ENCODE measurements at regions not wholly inside any gene's neighbourhood (a gene's known extent, or its start where the extent isn't known, plus 50 kb on each side); places are given as distances from the start of the nearest gene placed in this dataset.
"Not testable (repeated sequence)": the region's sequence is repeated elsewhere in the genome, so short reads cannot be mapped to it uniquely, and the experiment has no call there.

DNA sequence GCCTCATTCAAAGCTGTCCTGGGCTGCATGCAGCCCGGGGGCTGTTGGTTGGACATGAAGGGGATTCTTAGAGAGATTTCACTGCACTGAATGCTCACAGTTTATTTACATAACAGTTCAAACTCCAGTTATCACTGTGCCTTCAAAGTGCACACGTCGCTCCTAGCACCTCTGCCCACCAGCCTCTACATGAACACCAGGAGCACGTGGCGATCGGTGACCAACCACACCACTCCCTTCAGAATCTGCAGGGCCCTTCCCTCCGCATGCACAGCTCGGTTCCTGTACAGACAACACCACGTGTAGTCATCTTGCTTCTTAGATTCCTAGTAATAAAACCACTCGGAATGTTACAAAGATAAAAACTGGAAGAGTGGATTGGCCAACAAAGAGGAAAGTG, 72.9 kb upstream of the GOLGA6L6 start:
- TF ChIP-seq, protein P1, sequence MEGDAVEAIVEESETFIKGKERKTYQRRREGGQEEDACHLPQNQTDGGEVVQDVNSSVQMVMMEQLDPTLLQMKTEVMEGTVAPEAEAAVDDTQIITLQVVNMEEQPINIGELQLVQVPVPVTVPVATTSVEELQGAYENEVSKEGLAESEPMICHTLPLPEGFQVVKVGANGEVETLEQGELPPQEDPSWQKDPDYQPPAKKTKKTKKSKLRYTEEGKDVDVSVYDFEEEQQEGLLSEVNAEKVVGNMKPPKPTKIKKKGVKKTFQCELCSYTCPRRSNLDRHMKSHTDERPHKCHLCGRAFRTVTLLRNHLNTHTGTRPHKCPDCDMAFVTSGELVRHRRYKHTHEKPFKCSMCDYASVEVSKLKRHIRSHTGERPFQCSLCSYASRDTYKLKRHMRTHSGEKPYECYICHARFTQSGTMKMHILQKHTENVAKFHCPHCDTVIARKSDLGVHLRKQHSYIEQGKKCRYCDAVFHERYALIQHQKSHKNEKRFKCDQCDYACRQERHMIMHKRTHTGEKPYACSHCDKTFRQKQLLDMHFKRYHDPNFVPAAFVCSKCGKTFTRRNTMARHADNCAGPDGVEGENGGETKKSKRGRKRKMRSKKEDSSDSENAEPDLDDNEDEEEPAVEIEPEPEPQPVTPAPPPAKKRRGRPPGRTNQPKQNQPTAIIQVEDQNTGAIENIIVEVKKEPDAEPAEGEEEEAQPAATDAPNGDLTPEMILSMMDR (IDR thresholded peaks at IDR 0.05): not testable (repeated sequence)
- not testable (repeated sequence) for TF ChIP-seq POLR2A (IDR thresholded peaks at IDR 0.05)
